ENCODE measurements at regions not wholly inside any gene's neighbourhood (a gene's known extent, or its start where the extent isn't known, plus 50 kb on each side); places are given as distances from the start of the nearest gene placed in this dataset.

- no peak for DNase-seq (ENCODE audit: extremely low spot score)
- POLR2A ChIA-PET: no interaction called here
- CTCF ChIA-PET: interaction anchor here (0.8 kb wide), 1 partner anchor 11 kb away, joined by 3 read pairs; no protein-coding TSS in a partner anchor
- TF ChIP-seq, protein P1, sequence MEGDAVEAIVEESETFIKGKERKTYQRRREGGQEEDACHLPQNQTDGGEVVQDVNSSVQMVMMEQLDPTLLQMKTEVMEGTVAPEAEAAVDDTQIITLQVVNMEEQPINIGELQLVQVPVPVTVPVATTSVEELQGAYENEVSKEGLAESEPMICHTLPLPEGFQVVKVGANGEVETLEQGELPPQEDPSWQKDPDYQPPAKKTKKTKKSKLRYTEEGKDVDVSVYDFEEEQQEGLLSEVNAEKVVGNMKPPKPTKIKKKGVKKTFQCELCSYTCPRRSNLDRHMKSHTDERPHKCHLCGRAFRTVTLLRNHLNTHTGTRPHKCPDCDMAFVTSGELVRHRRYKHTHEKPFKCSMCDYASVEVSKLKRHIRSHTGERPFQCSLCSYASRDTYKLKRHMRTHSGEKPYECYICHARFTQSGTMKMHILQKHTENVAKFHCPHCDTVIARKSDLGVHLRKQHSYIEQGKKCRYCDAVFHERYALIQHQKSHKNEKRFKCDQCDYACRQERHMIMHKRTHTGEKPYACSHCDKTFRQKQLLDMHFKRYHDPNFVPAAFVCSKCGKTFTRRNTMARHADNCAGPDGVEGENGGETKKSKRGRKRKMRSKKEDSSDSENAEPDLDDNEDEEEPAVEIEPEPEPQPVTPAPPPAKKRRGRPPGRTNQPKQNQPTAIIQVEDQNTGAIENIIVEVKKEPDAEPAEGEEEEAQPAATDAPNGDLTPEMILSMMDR (IDR thresholded peaks at IDR 0.05; ENCODE audit: control extremely low read depth, extremely low read depth, low read depth, missing control alignments): no peak
These were observed 202.3 kb downstream of the RPS12 start for GRCh38 chr6:133016631-133017030.

DNA sequence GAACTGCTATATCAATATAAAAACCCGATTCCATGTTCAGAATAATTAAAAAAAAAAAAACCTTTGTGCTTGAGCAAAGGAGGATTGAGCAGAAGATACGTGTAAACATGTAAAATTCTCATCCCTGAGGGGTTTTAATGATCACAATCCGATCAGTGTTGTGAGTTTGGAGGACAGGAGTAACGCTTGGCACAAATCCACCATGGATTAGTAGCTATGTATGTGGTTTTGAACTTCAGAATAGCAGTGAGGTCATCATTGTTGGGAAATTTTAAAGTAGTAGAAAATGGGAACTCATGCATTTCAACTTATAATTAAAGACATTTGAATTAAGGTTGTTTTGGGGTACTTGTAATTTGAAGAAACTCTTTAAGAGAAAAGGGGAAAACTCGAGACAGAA is 203.2 kb downstream of the RPS12 start:
- ChIA-PET POLR2A (no interaction called here), CTCF (no interaction called here)
- DNase-seq (ENCODE audit: extremely low spot score): no peak
- TF ChIP-seq, protein P1 (IDR thresholded peaks at IDR 0.05; ENCODE audit: control extremely low read depth, extremely low read depth, low read depth, missing control alignments): no peak

DNA sequence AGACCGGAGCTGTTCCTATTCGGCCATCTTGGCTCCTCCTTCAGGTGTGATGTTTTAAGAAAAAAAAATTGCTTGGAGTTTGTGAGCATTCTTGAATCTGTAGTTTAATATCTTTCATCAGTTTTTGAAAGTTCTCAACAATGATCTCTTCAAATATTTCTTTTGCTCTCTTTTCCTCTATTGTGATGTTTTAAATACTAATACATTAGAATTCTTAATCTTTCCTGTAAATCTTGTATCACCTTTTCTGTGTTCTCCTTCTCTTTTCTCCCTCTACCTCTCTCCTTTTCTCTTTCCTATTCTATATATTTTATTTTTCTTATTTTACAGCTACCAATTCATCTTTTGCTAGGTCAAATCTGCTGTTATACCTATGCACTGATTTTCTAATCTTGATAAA is 212.3 kb downstream of the RPS12 start:
- ChIA-PET POLR2A (no interaction called here), CTCF (no interaction called here)
- DNase-seq (ENCODE audit: extremely low spot score): no peak
- TF ChIP-seq, protein P1 (IDR thresholded peaks at IDR 0.05; ENCODE audit: control extremely low read depth, extremely low read depth, low read depth, missing control alignments): no peak

DNA sequence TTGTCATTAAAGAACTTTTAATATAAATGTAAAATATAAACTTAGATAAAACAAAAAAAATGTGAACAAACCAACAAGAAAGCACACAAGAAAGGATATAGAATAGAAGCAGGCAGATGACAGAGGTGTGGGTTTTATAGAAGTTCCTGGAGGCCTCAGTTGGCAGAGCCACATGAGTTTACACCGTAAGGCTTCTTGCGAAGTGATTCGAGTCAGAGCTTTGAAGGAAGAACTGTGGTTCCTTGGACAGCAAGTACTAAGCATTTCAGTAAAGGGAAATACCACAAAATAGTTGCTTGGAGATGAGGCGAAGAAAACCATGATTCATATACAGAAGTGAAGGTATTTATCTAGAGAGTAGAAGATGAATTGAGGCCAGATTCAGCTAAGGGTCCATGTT is 207.9 kb upstream of the EYA4 start:
- ChIA-PET POLR2A (no interaction called here), CTCF (no interaction called here)
- DNase-seq (ENCODE audit: extremely low spot score): no peak
- TF ChIP-seq, protein P1 (IDR thresholded peaks at IDR 0.05; ENCODE audit: control extremely low read depth, extremely low read depth, low read depth, missing control alignments): no peak

DNA sequence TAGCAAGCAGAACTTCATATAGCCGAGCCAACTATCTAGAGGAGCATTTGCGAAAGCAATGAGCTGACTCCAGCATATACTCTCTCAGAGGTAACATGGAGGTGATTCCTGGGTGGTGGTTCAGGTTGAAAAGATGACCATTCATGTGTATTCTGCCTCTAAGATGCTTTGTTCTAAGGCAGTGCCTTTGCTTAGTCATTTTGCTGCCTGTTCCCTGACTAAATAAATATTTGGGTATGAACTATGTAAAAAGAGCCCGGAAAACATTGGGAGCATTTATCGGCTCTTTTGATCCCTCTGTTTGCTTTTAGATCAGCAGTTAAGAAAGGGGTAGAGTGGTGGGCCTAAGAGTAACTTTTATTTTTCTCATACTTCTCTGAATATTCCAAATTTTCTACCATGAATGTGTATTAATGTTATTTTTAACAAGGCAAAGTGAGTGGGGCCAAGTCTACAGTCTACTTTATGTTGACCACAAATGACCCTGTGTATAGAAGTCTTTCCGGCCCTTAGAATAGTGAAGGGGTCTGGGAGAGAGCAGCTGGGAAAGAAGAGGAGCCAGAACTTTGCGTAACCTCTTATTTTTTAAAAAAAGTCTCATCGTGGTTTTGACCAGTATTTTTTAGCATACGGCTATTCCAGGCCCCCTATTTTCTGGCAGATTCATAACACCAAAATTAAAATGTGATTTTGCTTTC is 206.5 kb upstream of the EYA4 start:
- no peak for DNase-seq (ENCODE audit: extremely low spot score)
- TF ChIP-seq, protein P1 (IDR thresholded peaks at IDR 0.05; ENCODE audit: control extremely low read depth, extremely low read depth, low read depth, missing control alignments): no peak
- ChIA-PET POLR2A (no interaction called here), CTCF (no interaction called here)

GRCh38 chr6:133040094-133040802 is 200.9 kb upstream of the EYA4 start:
- ChIA-PET CTCF (interaction anchor here (0.8 to 1.2 kb wide), 2 partner anchors 10 to 14 kb away, joined by 3 read pairs; no protein-coding TSS in a partner anchor), POLR2A (no interaction called here)
- TF ChIP-seq, protein P1 (IDR thresholded peaks at IDR 0.05; ENCODE audit: control extremely low read depth, extremely low read depth, low read depth, missing control alignments): peak; percentile 27
- DNase-seq (ENCODE audit: extremely low spot score): peak; percentile 10

Measured in GM10248 (cell line).